ENCODE measurements at regions not wholly inside any gene's neighbourhood (a gene's known extent, or its start where the extent isn't known, plus 50 kb on each side); places are given as distances from the start of the nearest gene placed in this dataset. TPM values are rescaled to one million over a fixed set of nuclear protein-coding genes. Genes with fewer than 3 reads are reported as not detected.

DNA sequence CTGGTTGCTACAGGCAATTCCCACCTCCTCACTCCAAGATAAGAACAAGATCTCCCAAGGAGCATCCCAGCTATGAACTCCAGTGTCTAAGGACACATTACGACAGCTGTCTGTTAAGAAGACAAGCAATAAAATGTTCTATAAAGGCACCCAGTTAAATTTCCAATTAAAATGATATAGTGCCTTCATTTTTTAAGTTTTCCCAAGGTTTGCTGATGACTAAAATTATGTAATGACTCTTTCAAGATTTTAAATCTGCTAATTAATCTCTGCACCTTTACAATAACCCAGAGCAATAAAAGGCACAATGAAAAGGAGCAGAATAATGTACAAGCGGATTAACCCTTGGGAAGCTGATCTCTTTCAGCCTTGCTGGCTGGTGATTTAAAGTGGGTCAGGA is 61.6 kb upstream of the REG3G start:
- TF ChIP-seq CTCF (IDR thresholded peaks at IDR 0.05; ENCODE audit: extremely low read depth, low read depth, low read length) = no peak
- Histone ChIP-seq H3K4me2 (ENCODE audit: insufficient read depth, low read length) (no peak overlapping the region), H3K36me3 (ENCODE audit: insufficient read depth, low read length) (no peaks in the 10 kb centered on the region)

DNA sequence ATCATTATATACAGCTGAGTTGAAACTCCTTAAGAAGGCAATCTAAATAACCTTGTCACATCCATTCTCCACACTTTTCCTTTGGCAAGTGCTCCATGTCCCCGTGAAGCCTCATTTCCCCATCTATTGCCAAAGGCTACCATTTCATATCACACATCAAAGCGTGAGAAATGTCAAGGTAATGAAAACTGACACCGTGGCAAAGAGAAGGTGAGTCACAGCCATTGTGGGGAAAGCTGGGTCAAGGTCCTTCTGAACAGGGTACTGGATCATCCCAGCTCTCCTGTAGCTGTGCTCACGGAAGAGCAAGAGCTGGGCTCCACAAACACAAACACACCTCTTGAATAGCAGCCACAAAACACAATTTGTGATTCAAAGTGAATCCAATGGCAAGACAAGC is 58.2 kb upstream of the REG3G start:
- Histone ChIP-seq H3K27me3 (ENCODE audit: insufficient read depth, low read length) (no peaks in the 10 kb centered on the region), H3K79me2 (ENCODE audit: insufficient read depth, low read length) (no peaks in the 10 kb centered on the region), H3K4me3 (ENCODE audit: insufficient read depth, low read length) (no peak overlapping the region), H3K27ac (ENCODE audit: low read depth, low read length) (no peak overlapping the region), H3K9me3 (ENCODE audit: low read depth, low read length) (peaks cover 3% of the 10 kb centered on the region), H4K20me1 (ENCODE audit: insufficient read depth, low read length) (no peaks in the 10 kb centered on the region), H3K4me1 (ENCODE audit: insufficient read depth, low read length) (no peaks in the 10 kb centered on the region), H3K36me3 (ENCODE audit: insufficient read depth, low read length) (no peaks in the 10 kb centered on the region), H2AFZ (ENCODE audit: low read length) (no peak overlapping the region), H3K4me2 (ENCODE audit: insufficient read depth, low read length) (no peak overlapping the region)
- DNase-seq (ENCODE audit: insufficient read length, low spot score, missing footprints) = no peak
- no peak for TF ChIP-seq CTCF (IDR thresholded peaks at IDR 0.05; ENCODE audit: extremely low read depth, low read depth, low read length)

More for the DNA sequence above, 61.6 kb upstream of the REG3G start:
- H3K27me3 ChIP-seq (ENCODE audit: insufficient read depth, low read length) = no peaks in the 10 kb centered on the region
- H3K27ac ChIP-seq (ENCODE audit: low read depth, low read length) = no peak overlapping the region
- DNase-seq (ENCODE audit: insufficient read length, low spot score, missing footprints) = no peak
- H2AFZ ChIP-seq (ENCODE audit: low read length) = no peak overlapping the region
- no peaks in the 10 kb centered on the region for H3K9me3 ChIP-seq (ENCODE audit: low read depth, low read length)
- no peaks in the 10 kb centered on the region for H3K79me2 ChIP-seq (ENCODE audit: insufficient read depth, low read length)
- no peaks in the 10 kb centered on the region for H3K4me1 ChIP-seq (ENCODE audit: insufficient read depth, low read length)
- H4K20me1 ChIP-seq (ENCODE audit: insufficient read depth, low read length) = no peaks in the 10 kb centered on the region
- no peak overlapping the region for H3K4me3 ChIP-seq (ENCODE audit: insufficient read depth, low read length)

GRCh38 chr2:78973630-78974029 is 51.9 kb upstream of the REG3G start:
- Histone ChIP-seq H3K4me3 (ENCODE audit: insufficient read depth, low read length) (no peak overlapping the region), H3K27me3 (ENCODE audit: insufficient read depth, low read length) (no peaks in the 10 kb centered on the region)
- no peak for TF ChIP-seq CTCF (IDR thresholded peaks at IDR 0.05; ENCODE audit: extremely low read depth, low read depth, low read length)

More at GRCh38 chr2:78973630-78974029, 51.9 kb upstream of the REG3G start:
- Histone ChIP-seq H3K4me2 (ENCODE audit: insufficient read depth, low read length) (no peak overlapping the region), H3K4me1 (ENCODE audit: insufficient read depth, low read length) (no peaks in the 10 kb centered on the region), H3K27ac (ENCODE audit: low read depth, low read length) (no peak overlapping the region), H3K9me3 (ENCODE audit: low read depth, low read length) (peaks cover 3% of the 10 kb centered on the region), H4K20me1 (ENCODE audit: insufficient read depth, low read length) (no peaks in the 10 kb centered on the region), H3K79me2 (ENCODE audit: insufficient read depth, low read length) (no peaks in the 10 kb centered on the region), H2AFZ (ENCODE audit: low read length) (no peak overlapping the region), H3K36me3 (ENCODE audit: insufficient read depth, low read length) (no peaks in the 10 kb centered on the region)
- DNase-seq (ENCODE audit: insufficient read length, low spot score, missing footprints) = no peak

Small RNAs in the stretch of these regions (small RNA-seq; reads per million reads assigned to genes)
- gene RNU6-812P (not detected), gene RNU6-827P (not detected)
